ENCODE measurements at regions not wholly inside any gene's neighbourhood (a gene's known extent, or its start where the extent isn't known, plus 50 kb on each side); places are given as distances from the start of the nearest gene placed in this dataset.

DNA sequence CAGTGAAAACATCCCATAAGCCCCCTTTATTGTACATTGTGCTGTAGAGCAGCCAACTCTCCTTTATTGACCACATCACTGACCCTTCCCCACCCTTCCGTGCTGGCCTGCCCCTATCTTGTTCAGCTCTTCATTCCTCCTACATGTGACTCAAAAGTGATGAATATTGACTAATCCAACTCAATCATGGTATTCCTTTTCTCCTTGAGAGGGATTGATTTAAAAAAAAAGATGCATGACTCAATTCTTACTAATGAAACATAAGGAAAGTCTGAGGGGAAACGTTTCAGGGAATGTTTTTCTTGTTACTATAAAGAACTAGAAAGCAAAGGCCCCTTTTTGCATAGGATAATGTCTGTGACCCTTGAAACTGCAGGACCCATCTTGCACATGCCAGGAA lies 125.2 kb upstream of the SOX9 start:
- no peaks in the 10 kb centered on the region for H3K4me1 ChIP-seq
- no peaks in the 10 kb centered on the region for H3K27me3 ChIP-seq
- no peaks in the 10 kb centered on the region for H3K36me3 ChIP-seq
- no peaks in the 10 kb centered on the region for H3K9me3 ChIP-seq
- intact Hi-C loops (cut with DNase I; ENCODE audit: low total_unique reads), result no loop called here
- H3K27ac ChIP-seq, result no peak overlapping the region
- TF ChIP-seq, protein P1, sequence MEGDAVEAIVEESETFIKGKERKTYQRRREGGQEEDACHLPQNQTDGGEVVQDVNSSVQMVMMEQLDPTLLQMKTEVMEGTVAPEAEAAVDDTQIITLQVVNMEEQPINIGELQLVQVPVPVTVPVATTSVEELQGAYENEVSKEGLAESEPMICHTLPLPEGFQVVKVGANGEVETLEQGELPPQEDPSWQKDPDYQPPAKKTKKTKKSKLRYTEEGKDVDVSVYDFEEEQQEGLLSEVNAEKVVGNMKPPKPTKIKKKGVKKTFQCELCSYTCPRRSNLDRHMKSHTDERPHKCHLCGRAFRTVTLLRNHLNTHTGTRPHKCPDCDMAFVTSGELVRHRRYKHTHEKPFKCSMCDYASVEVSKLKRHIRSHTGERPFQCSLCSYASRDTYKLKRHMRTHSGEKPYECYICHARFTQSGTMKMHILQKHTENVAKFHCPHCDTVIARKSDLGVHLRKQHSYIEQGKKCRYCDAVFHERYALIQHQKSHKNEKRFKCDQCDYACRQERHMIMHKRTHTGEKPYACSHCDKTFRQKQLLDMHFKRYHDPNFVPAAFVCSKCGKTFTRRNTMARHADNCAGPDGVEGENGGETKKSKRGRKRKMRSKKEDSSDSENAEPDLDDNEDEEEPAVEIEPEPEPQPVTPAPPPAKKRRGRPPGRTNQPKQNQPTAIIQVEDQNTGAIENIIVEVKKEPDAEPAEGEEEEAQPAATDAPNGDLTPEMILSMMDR (IDR thresholded peaks at IDR 0.05), result no peak
- no peak for TF ChIP-seq POLR2A (IDR thresholded peaks at IDR 0.05)
- no peak for DNase-seq
- no peak overlapping the region for H3K4me3 ChIP-seq

DNA sequence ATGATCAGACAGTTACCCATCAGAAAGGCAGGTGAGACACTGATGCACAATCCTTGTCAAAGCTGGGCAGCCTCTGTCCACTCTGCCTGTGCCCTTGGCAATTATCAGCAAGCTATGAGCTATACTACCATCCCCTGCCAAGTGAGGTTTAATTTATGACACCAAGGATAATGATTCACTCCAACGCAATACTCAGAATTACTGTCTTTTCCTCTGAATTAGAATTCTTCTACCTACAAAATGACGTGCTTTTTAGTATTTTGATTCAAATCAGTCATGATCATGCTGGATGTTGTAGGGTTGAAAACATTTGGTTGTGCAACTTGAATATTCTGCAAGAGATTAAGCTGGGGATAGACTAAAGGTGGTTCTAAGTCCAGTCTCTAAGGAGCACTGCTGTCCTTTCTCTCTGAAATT lies 116.8 kb upstream of the SOX9 start:
- Histone ChIP-seq H3K4me1 (no peaks in the 10 kb centered on the region), H3K36me3 (no peaks in the 10 kb centered on the region), H3K9me3 (no peaks in the 10 kb centered on the region), H3K27ac (no peak overlapping the region), H3K27me3 (no peaks in the 10 kb centered on the region), H3K4me3 (no peak overlapping the region)
- no peak for TF ChIP-seq POLR2A (IDR thresholded peaks at IDR 0.05)
- TF ChIP-seq, protein P1 (IDR thresholded peaks at IDR 0.05), result no peak
- no peak for DNase-seq
- intact Hi-C loops (cut with DNase I; ENCODE audit: low total_unique reads), result no loop called here

DNA sequence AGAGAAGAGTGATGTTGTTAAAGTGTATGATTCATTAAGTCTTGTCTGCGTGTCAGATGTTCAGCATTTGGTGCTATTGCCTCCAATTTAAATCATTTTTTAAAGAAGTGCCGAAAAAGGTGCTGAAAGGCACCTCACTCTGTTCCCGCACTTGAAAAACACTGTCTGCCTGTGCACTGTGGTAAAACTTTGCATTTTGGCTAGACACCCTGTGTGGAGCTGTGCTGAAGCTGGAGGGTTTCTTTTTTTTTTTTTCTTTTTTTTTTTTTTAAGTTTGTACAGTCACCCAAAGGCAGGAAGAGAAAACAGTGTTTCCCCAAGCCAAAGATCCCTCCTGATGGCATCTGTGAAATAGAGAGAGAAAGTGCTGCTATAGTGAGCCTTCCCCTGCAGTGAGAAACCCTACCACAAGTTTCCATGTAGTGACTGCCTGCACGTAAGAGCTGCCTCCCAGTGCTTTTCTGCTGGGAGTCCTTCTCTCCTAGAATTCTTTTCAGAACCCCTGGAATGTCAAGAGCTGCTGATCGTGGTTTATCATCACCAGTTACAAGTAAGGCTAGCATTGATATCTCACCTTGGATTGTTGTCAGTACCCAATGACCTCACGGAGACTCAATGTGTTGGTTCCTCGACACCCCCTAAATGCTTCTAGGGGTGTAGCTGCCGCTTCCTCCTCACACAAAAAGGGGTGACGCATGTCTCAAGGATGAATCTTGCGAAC lies 116.0 kb upstream of the SOX9 start:
- Histone ChIP-seq H3K27me3 (no peaks in the 10 kb centered on the region), H3K4me1 (no peaks in the 10 kb centered on the region), H3K27ac (no peak overlapping the region), H3K9me3 (no peaks in the 10 kb centered on the region), H3K36me3 (no peaks in the 10 kb centered on the region), H3K4me3 (no peak overlapping the region)
- TF ChIP-seq POLR2A (IDR thresholded peaks at IDR 0.05), result no peak
- TF ChIP-seq, protein P1 (IDR thresholded peaks at IDR 0.05), result no peak
- intact Hi-C loops (cut with DNase I; ENCODE audit: low total_unique reads), result no loop called here
- no peak for DNase-seq

DNA sequence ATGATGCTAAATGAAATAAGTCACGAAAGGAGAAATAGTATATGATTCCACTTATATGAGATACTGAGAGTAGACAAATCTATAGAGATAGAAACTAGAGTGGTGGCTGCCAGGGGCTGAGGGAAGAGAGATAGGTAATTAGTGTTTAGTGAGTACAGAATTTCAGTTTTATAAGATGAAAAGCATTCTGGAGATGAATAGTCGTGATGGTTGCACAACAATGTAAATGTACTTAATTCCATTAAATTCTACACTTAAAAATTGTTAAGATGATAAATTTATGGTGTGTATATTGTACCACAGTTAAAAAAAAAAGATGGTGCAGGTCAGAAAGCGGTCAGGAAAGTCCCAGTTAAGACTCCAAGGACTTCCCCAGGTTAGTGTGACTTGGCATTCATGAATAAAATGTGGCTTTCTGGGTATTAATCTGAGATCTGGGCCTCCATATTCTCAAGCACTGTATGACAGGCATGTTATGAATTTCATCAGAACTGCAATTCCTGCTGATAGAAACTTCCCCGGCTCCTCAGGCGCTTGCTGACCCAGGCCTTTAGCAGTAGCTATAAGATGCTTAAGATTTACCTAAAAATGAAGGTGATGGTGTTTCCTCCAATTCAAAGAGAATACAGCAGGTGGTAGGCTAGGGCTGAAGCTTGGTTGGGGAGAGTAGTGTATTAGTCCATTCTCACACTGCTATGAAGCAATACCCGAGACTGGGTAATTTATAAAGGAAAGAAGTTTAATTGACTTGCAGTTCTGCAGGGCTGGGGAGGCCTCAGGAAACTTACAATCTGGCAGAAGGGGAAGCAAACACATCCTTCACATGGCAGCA lies 115.3 kb upstream of the SOX9 start:
- DNase-seq, result no peak
- H3K36me3 ChIP-seq, result no peaks in the 10 kb centered on the region
- TF ChIP-seq, protein P1 (IDR thresholded peaks at IDR 0.05), result no peak
- TF ChIP-seq POLR2A (IDR thresholded peaks at IDR 0.05), result no peak
- H3K4me3 ChIP-seq, result no peak overlapping the region
- H3K27ac ChIP-seq, result no peak overlapping the region
- no peaks in the 10 kb centered on the region for H3K4me1 ChIP-seq
- no peaks in the 10 kb centered on the region for H3K9me3 ChIP-seq
- no peaks in the 10 kb centered on the region for H3K27me3 ChIP-seq
- intact Hi-C loops (cut with DNase I; ENCODE audit: low total_unique reads), result no loop called here

DNA sequence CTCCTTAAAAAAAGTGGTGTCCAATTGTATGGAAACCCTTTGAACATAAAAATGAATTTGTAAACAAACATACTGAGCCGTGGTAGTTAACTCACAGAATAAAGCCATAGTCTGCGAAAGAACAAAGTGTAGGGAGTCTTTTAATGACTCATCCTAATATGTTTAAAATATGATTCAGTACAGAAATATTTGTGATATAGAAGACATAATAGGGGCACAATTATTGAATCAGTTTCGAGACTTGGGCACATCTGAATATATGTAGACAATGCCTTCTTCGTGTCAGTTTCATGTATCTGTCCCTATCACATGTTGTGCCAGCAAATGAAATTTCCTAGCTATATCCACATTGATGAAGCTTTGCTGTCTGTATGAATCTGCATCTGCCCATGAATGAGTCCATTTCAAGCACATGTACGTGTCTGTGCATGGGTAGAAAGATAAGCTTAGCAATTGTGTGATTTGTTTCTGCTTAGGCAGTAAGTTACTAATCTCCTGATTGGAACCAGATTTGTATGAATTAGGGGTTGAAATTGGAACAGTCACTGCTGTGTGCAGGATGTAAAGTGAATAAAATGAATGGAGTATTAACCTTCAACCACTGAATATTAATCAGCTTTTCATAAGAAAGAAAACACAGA lies 112.5 kb upstream of the SOX9 start:
- TF ChIP-seq POLR2A (IDR thresholded peaks at IDR 0.05), result no peak
- TF ChIP-seq, protein P1 (IDR thresholded peaks at IDR 0.05), result no peak
- no peaks in the 10 kb centered on the region for H3K27me3 ChIP-seq
- no peaks in the 10 kb centered on the region for H3K36me3 ChIP-seq
- intact Hi-C loops (cut with DNase I; ENCODE audit: low total_unique reads), result no loop called here
- no peak overlapping the region for H3K27ac ChIP-seq
- H3K9me3 ChIP-seq, result no peaks in the 10 kb centered on the region
- H3K4me1 ChIP-seq, result no peaks in the 10 kb centered on the region
- no peak overlapping the region for H3K4me3 ChIP-seq
- no peak for DNase-seq

All from uterus (tissue), 3 donors.